Ovary (tissue), 7 donors: ENCODE measurements at regions not wholly inside any gene's neighbourhood (a gene's known extent, or its start where the extent isn't known, plus 50 kb on each side); places are given as distances from the start of the nearest gene placed in this dataset.
A peak's percentile ranks its signal among the peaks of the same experiment; 100 is the strongest.
"Not testable (repeated sequence)": the region's sequence is repeated elsewhere in the genome, so short reads cannot be mapped to it uniquely, and the experiment has no call there.

ENCODE experiments used
- DNase-seq, 5 donors: peaks; one replicate each; pipeline ENCODE4 v3.0.0-alpha.2; 2019 to 2020
- H3K27ac ChIP-seq, 2 donors: fragments of 200-600 bp; one replicate each; pipeline versions ENCODE4 v1.5.1 to v1.8.0; 2019 to 2022
- H3K27me3 ChIP-seq: fragments of 200-600 bp; one replicate; pipeline ENCODE4 v1.8.0; 2022
- H3K36me3 ChIP-seq: fragments of 200-600 bp; sonication (generic); one replicate; pipeline ENCODE4 v1.5.1; 2019
- H3K4me1 ChIP-seq: one replicate; pipeline ENCODE4 v1.8.1; 2013; ENCODE audit warnings: mild to moderate bottlenecking, moderate library complexity; ENCODE audit not compliant: insufficient read depth
- H3K4me3 ChIP-seq: fragments of 200-600 bp; sonication (generic); one replicate; pipeline ENCODE4 v1.5.1; 2017
- H3K9me3 ChIP-seq, 2 donors: fragments of 200-600 bp in 1 of 2; sonication (generic) in 1 of 2; one replicate each; pipeline versions ENCODE4 v1.5.1 to v1.8.1; 2013 to 2019; ENCODE audit warnings: mild to moderate bottlenecking in 1 of 2, moderate library complexity in 1 of 2
- CTCF ChIP-seq, 3 donors: fragments of 450-650 bp in 2 of 3; fragments of 200-600 bp in 1 of 3; IDR thresholded peaks; one replicate each; pipeline versions ENCODE4 v1.5.1 to v1.8.0; 2016 to 2022; ENCODE audit warnings: antibody characterized with exemption in 3 of 3, mild to moderate bottlenecking in 1 of 3
- EP300 ChIP-seq: sonication (generic); formaldehyde crosslinking; IDR thresholded peaks from one replicate; pipeline ENCODE4 v1.6.1; 2017; ENCODE audit warnings: antibody characterized with exemption
- POLR2A ChIP-seq: fragments of 450-650 bp; IDR thresholded peaks from one replicate; pipeline ENCODE4 v1.6.1; 2017; ENCODE audit warnings: antibody characterized with exemption, mild to moderate bottlenecking, moderate library complexity
- WGBS, 3 donors: extraction: QIAGEN DNeasy Blood & Tissue Kit in 1 of 3; methylation state at CpG; one replicate each; pipeline versions ENCODE4 v1.1.5 to v1.1.7; 2013 to 2017; 5-methylcytosine and 5-hydroxymethylcytosine counted together
- intact Hi-C, 4 donors: fragments of 100-400 bp; cut with DNase I; formaldehyde crosslinking; loops; one replicate each; pipeline versions ENCODE4 v1.11.0 to v1.15.1; 2022 to 2023
- donor health status: DM: no; HTN: no; CAD: no; lungs with moderate emphysema.
- donor health status: DM: no; HTN: no; CAD: no.
- donor health status: Bipolar disorder and iron deficiency.
- donor health status: DM: no; HTN: no; CAD: no.
- donor health status: DM: yes; HTN: yes; CAD: no.

GRCh38 chr12:67069451-67070306 lies 199.5 kb upstream of the CAND1 start:
- H3K27ac ChIP-seq: peak overlapping the region; percentile 13 to 66
- peak overlapping the region; percentile 66 for H3K4me3 ChIP-seq
- TF ChIP-seq EP300 (no peak), CTCF (IDR thresholded peaks at IDR 0.05) (no peak), POLR2A (no peak)
- DNase-seq: peak in 4 of 5 donors; percentile 26 to 52 (median 35)
- no peaks in the 10 kb centered on the region for H3K36me3 ChIP-seq
- intact Hi-C loops: no loop called here
- H3K4me1 ChIP-seq: peaks cover 3% of the 10 kb centered on the region
- no peaks in the 10 kb centered on the region for H3K27me3 ChIP-seq
- H3K9me3 ChIP-seq: no peaks in the 10 kb centered on the region
- 1 to 4% (median 2%) methylated on average over 25 to 68 of the region's 68 CpGs for WGBS, 3 donors

DNA sequence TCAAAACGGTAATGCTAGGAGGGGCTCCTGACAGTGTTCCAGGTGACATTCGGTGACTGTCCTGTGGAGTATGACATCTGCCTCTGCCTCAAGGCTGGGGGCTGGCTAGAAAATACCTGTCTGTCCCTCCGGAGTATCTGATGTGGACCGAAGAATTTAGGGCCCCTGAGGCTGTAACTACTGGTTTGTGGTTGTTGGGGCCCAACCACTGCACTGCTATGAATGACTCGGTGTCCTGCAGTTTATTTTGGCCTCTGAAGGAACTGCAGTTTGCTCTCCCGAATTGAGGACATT lies 198.9 kb upstream of the CAND1 start:
- Histone ChIP-seq H3K27me3 (no peaks in the 10 kb centered on the region), H3K36me3 (no peaks in the 10 kb centered on the region), H3K9me3 (no peaks in the 10 kb centered on the region), H3K4me1 (peaks cover 3% of the 10 kb centered on the region), H3K27ac (no peak overlapping the region), H3K4me3 (no peak overlapping the region)
- TF ChIP-seq CTCF (IDR thresholded peaks at IDR 0.05) (no peak), EP300 (no peak), POLR2A (no peak)
- WGBS, 3 donors: 65 to 77% (median 66%) methylated on average over 6 of the region's 6 CpGs
- intact Hi-C loops: no loop called here
- no peak for DNase-seq

DNA sequence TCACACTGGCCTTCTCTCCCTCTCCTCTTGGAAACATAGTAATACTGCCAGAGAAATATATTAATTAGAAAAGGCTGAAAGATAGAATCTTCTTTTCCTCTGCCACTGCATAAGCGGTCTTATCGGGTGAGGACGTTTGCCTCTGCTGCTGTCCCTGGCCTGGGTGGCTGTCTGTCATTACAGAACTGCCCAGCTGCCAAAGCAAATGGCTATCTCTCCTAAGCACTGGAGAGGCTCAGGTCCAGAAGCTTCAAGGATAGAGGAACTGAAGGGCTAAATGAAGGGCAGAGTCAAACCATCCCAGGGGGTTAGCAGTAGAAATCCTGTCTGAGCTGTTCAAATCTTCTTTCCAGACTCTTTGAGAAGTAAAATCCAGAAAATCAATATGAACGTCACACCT lies 198.6 kb upstream of the CAND1 start:
- no peak for TF ChIP-seq CTCF (IDR thresholded peaks at IDR 0.05)
- no peak for TF ChIP-seq EP300
- TF ChIP-seq POLR2A: no peak
- intact Hi-C loops: no loop called here
- DNase-seq: no peak
- Histone ChIP-seq H3K4me3 (no peak overlapping the region), H3K9me3 (no peaks in the 10 kb centered on the region), H3K36me3 (no peaks in the 10 kb centered on the region), H3K27ac (no peak overlapping the region), H3K4me1 (peaks cover 3% of the 10 kb centered on the region), H3K27me3 (no peaks in the 10 kb centered on the region)
- 88 to 90% (median 90%) methylated on average over 4 of the region's 4 CpGs for WGBS, 3 donors

- DNase-seq, intact Hi-C loops, H3K4me3 ChIP-seq, H3K27me3 ChIP-seq, H3K27ac ChIP-seq, H3K36me3 ChIP-seq, H3K9me3 ChIP-seq, H3K4me1 ChIP-seq: not testable (repeated sequence)
- 85 to 91% (median 85%) methylated on average over 4 of the region's 4 CpGs for WGBS, 3 donors
Observed at GRCh38 chr12:67072281-67072680, 196.9 kb upstream of the CAND1 start.

DNA sequence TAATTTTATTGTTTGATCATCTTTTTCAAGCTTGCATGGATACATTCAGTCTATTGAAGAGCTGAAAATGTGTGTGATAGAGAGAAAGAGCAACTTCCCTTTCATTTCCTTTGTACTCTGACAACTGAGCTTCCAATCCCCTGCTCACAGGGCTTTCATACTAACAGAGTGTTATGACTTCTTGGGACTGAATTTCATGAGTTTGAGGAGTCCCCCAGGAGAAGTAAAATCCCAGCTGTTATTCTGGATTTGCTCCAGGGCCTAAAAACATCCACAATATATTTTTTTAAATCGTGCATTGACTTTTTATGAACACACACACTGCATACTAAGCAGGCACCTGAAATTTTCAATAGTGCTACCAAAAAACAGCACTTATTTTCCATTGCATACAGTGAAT lies 195.8 kb upstream of the CAND1 start:
- DNase-seq: no peak
- H3K4me3 ChIP-seq: no peak overlapping the region
- WGBS, 3 donors: 3 to 14% (median 4%) methylated on average over 1 of the region's 1 CpG
- intact Hi-C loops: no loop called here
- H3K27me3 ChIP-seq: no peaks in the 10 kb centered on the region
- TF ChIP-seq EP300 (no peak), CTCF (IDR thresholded peaks at IDR 0.05) (no peak), POLR2A (no peak)
- H3K9me3 ChIP-seq: no peaks in the 10 kb centered on the region
- no peak overlapping the region for H3K27ac ChIP-seq
- no peaks in the 10 kb centered on the region for H3K36me3 ChIP-seq
- peaks cover 3% of the 10 kb centered on the region for H3K4me1 ChIP-seq
